Cardiac muscle cell (in vitro differentiated cells and primary cell): ENCODE measurements at regions not wholly inside any gene's neighbourhood (a gene's known extent, or its start where the extent isn't known, plus 50 kb on each side); places are given as distances from the start of the nearest gene placed in this dataset.
A peak's percentile ranks its signal among the peaks of the same experiment; 100 is the strongest.

Experiments used
- DNase-seq, 2 donors: peaks; one replicate each; pipeline versions ENCODE4 v3.0.0 to v3.0.0-alpha.2; 2010 to 2017; ENCODE audit warnings: low read depth in 1 of 2, low spot score in 1 of 2
- H3K27ac ChIP-seq: fragments of 200-600 bp; sonication (generic); 2 replicates; pipeline ENCODE4 v1.5.1; 2016
- H3K27me3 ChIP-seq: fragments of 200-600 bp; sonication (generic); 2 replicates; pipeline ENCODE4 v1.6.0; 2016; ENCODE audit warnings: control low read depth
- H3K36me3 ChIP-seq: fragments of 200-600 bp; sonication (generic); 2 replicates; pipeline ENCODE4 v1.5.1; 2016; ENCODE audit warnings: control low read depth
- H3K4me1 ChIP-seq: fragments of 200-600 bp; sonication (generic); 2 replicates; pipeline ENCODE4 v1.8.1; 2017; ENCODE audit warnings: low read depth, mild to moderate bottlenecking, mixed run types
- H3K4me3 ChIP-seq: fragments of 200-600 bp; sonication (generic); 2 replicates; pipeline ENCODE4 v1.5.1; 2016; ENCODE audit warnings: mild to moderate bottlenecking
- H3K9me3 ChIP-seq: fragments of 200-600 bp; sonication (generic); 2 replicates; pipeline ENCODE4 v1.5.1; 2017; ENCODE audit warnings: low read depth, mild to moderate bottlenecking, control low read depth
- CTCF ChIP-seq: IDR thresholded peaks from 2 replicates; pipeline ENCODE4 v1.5.1; 2012; ENCODE audit warnings: low read depth, mild to moderate bottlenecking, low read length

DNA sequence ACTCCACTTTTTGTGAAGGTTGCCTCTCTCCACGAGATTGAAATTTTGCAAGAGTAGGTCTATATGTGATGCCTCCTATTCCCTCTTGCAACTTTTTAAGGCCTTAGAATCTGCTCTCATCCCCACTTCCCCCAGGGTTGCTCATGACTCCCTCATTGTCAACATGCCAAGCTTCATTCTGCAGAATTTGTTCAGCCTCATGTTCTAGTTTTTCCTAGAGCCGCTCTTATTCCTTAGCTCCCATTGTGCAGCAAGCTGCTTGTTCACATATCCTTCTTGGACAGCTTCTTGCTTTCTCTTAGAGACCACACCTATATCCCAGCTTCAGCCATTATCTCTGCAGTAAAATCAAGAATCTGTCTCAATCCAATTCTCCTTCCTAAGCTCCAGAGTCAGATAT is 82.4 kb downstream of the CNGA2 start:
- Histone ChIP-seq H3K36me3 (no peaks in the 10 kb centered on the region), H3K4me1 (no peaks in the 10 kb centered on the region), H3K4me3 (no peak overlapping the region), H3K27ac (no peak overlapping the region), H3K9me3 (no peaks in the 10 kb centered on the region), H3K27me3 (no peaks in the 10 kb centered on the region)
- TF ChIP-seq CTCF, result no peak
- DNase-seq, result peak in 1 of 2 donors; percentile 22

GRCh38 chrX:151818828-151819227 is 84.3 kb downstream of the CNGA2 start:
- no peaks in the 10 kb centered on the region for H3K4me1 ChIP-seq
- no peaks in the 10 kb centered on the region for H3K9me3 ChIP-seq
- DNase-seq, result no peak
- H3K27ac ChIP-seq, result no peak overlapping the region
- no peaks in the 10 kb centered on the region for H3K36me3 ChIP-seq
- no peaks in the 10 kb centered on the region for H3K27me3 ChIP-seq
- no peak overlapping the region for H3K4me3 ChIP-seq
- no peak for TF ChIP-seq CTCF

GRCh38 chrX:151821226-151821625 is 86.7 kb downstream of the CNGA2 start:
- no peak for TF ChIP-seq CTCF
- Histone ChIP-seq H3K36me3 (no peaks in the 10 kb centered on the region), H3K27me3 (no peaks in the 10 kb centered on the region), H3K9me3 (no peaks in the 10 kb centered on the region), H3K27ac (no peak overlapping the region), H3K4me3 (no peak overlapping the region), H3K4me1 (no peaks in the 10 kb centered on the region)
- DNase-seq, result no peak

DNA sequence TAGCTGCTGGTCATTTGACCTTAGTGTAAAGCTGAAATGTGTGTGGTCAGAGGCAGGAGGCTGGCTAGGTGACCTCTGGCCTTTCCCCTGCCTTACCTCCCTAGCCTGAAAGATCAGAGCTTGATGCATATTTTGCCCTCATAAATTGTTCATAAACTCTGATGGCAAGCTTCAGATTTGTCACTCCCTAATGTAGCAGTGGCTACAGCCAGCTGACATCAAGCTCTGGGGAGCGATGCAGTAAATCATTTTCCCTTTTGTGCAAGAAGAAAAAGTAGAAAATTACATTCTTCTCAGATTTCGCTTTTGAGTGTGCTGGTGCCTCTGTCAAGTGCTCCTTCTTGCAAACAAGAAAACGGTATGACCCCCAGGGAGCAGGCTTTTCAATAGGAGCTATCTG is 87.7 kb upstream of the MAGEA4 start:
- Histone ChIP-seq H3K9me3 (no peaks in the 10 kb centered on the region), H3K27me3 (no peaks in the 10 kb centered on the region), H3K36me3 (no peaks in the 10 kb centered on the region), H3K4me3 (no peak overlapping the region), H3K27ac (no peak overlapping the region), H3K4me1 (no peaks in the 10 kb centered on the region)
- no peak for DNase-seq
- no peak for TF ChIP-seq CTCF

DNA sequence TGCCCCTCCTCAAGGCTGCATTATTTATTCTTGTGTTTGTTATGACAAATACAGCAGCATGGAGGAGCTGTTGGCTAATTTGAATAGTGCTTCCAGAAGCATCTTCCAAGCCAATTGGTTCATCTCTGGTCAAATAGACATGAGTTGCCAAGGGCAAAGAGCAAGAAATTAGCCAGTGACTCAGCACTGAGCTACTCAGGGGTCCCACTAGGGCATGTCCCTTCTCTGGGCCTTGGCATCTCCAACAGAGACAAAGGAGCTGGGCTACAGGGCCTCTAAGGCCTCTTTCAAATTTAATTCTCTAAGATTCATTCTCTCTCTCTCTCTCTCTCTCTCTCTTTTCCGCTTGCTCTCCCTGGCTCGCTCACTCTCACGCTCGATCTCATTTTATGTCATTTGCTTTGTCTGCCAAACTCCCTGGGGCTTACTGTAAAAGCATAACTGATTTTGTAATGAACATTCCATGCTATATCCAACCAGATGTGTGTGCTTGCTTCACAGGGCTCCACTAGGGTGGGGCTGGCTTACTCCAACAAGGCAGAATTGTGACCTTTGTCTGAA is 86.7 kb upstream of the MAGEA4 start:
- peak; percentile 42 for TF ChIP-seq CTCF
- Histone ChIP-seq H3K9me3 (no peaks in the 10 kb centered on the region), H3K4me3 (no peak overlapping the region), H3K27ac (no peak overlapping the region), H3K27me3 (no peaks in the 10 kb centered on the region), H3K36me3 (no peaks in the 10 kb centered on the region), H3K4me1 (no peaks in the 10 kb centered on the region)
- DNase-seq, result peak in 1 of 2 donors; percentile 87
